ENCODE measurements at regions not wholly inside any gene's neighbourhood (a gene's known extent, or its start where the extent isn't known, plus 50 kb on each side); places are given as distances from the start of the nearest gene placed in this dataset.

- Histone ChIP-seq H3K9ac (ENCODE audit: control insufficient read depth, extremely low read depth, insufficient read depth, low read length) (no peak overlapping the region), H4K20me1 (ENCODE audit: control insufficient read depth, extremely low read depth, insufficient read depth, low read length) (no peaks in the 10 kb centered on the region), H3K27ac (ENCODE audit: control insufficient read depth, insufficient read depth, low read length) (no peak overlapping the region), H3K79me2 (ENCODE audit: control insufficient read depth, insufficient read depth, low read length) (no peaks in the 10 kb centered on the region), H3K9me3 (ENCODE audit: control insufficient read depth, low read depth, low read length) (peaks cover 3% of the 10 kb centered on the region), H3K9me1 (ENCODE audit: control insufficient read depth, extremely low read depth, insufficient read depth, low read length) (no peaks in the 10 kb centered on the region), H2AFZ (ENCODE audit: control insufficient read depth, low read length) (no peak overlapping the region), H3K4me2 (ENCODE audit: control insufficient read depth, extremely low read depth, insufficient read depth, low read depth, low read length) (no peak overlapping the region), H3K4me3 (ENCODE audit: control insufficient read depth in 2 of 3, extremely low read depth in 1 of 3, insufficient read depth in 2 of 3, low read depth in 1 of 3, low read length in 3 of 3) (no peak overlapping the region), H3K36me3 (ENCODE audit: control insufficient read depth in 2 of 2, extremely low read depth in 1 of 2, insufficient read depth in 2 of 2, low read length in 2 of 2) (no peaks in the 10 kb centered on the region), H3K27me3 (ENCODE audit: control insufficient read depth, extremely low read depth, insufficient read depth, low read length) (no peaks in the 10 kb centered on the region), H3K4me1 (ENCODE audit: control insufficient read depth, extremely low read depth, insufficient read depth, low read length) (no peaks in the 10 kb centered on the region)
- TF ChIP-seq CTCF (optimal IDR thresholded peaks at IDR 0.05 in 1 of 3, IDR thresholded peaks at IDR 0.05 in 1 of 3, conservative IDR thresholded peaks at IDR 0.05 in 1 of 3; ENCODE audit: extremely low read depth in 1 of 3, insufficient read depth in 2 of 3, low read length in 3 of 3) = no peak
- TF ChIP-seq EZH2 (IDR thresholded peaks at IDR 0.05; ENCODE audit: low read length) = no peak
- DNase-seq (ENCODE audit: low read depth, low spot score) = no peak
- FAIRE-seq = no peak
- dilution Hi-C loops (cut with MboI; ENCODE audit: extremely low pct_ligation_motif_present, low sequenced_read_pairs) = no loop called here
These were observed 695.4 kb upstream of the HS3ST1 start for GRCh38 chr4:12124138-12124537.

GRCh38 chr4:12123707-12124106 is 695.0 kb upstream of the HS3ST1 start:
- Histone ChIP-seq H3K4me3 (ENCODE audit: control insufficient read depth in 2 of 3, extremely low read depth in 1 of 3, insufficient read depth in 2 of 3, low read depth in 1 of 3, low read length in 3 of 3) (no peak overlapping the region), H2AFZ (ENCODE audit: control insufficient read depth, low read length) (no peak overlapping the region), H3K9ac (ENCODE audit: control insufficient read depth, extremely low read depth, insufficient read depth, low read length) (no peak overlapping the region), H3K4me1 (ENCODE audit: control insufficient read depth, extremely low read depth, insufficient read depth, low read length) (no peaks in the 10 kb centered on the region), H4K20me1 (ENCODE audit: control insufficient read depth, extremely low read depth, insufficient read depth, low read length) (no peaks in the 10 kb centered on the region), H3K9me3 (ENCODE audit: control insufficient read depth, low read depth, low read length) (no peaks in the 10 kb centered on the region), H3K9me1 (ENCODE audit: control insufficient read depth, extremely low read depth, insufficient read depth, low read length) (no peaks in the 10 kb centered on the region), H3K79me2 (ENCODE audit: control insufficient read depth, insufficient read depth, low read length) (no peaks in the 10 kb centered on the region), H3K36me3 (ENCODE audit: control insufficient read depth in 2 of 2, extremely low read depth in 1 of 2, insufficient read depth in 2 of 2, low read length in 2 of 2) (no peaks in the 10 kb centered on the region), H3K27ac (ENCODE audit: control insufficient read depth, insufficient read depth, low read length) (no peak overlapping the region), H3K4me2 (ENCODE audit: control insufficient read depth, extremely low read depth, insufficient read depth, low read depth, low read length) (no peak overlapping the region), H3K27me3 (ENCODE audit: control insufficient read depth, extremely low read depth, insufficient read depth, low read length) (no peaks in the 10 kb centered on the region)
- dilution Hi-C loops (cut with MboI; ENCODE audit: extremely low pct_ligation_motif_present, low sequenced_read_pairs) = no loop called here
- TF ChIP-seq CTCF (optimal IDR thresholded peaks at IDR 0.05 in 1 of 3, IDR thresholded peaks at IDR 0.05 in 1 of 3, conservative IDR thresholded peaks at IDR 0.05 in 1 of 3; ENCODE audit: extremely low read depth in 1 of 3, insufficient read depth in 2 of 3, low read length in 3 of 3) (no peak), EZH2 (IDR thresholded peaks at IDR 0.05; ENCODE audit: low read length) (no peak)
- DNase-seq (ENCODE audit: low read depth, low spot score) (no peak), FAIRE-seq (no peak)

Measured in keratinocyte (primary cell).